Cardiac fibroblast (primary cell): ENCODE measurements at regions not wholly inside any gene's neighbourhood (a gene's known extent, or its start where the extent isn't known, plus 50 kb on each side); places are given as distances from the start of the nearest gene placed in this dataset.
A peak's percentile ranks its signal among the peaks of the same experiment; 100 is the strongest.
"Not testable (repeated sequence)": the region's sequence is repeated elsewhere in the genome, so short reads cannot be mapped to it uniquely, and the experiment has no call there.

ENCODE experiments used
- DNase-seq, 2 donors: peaks; one replicate each; pipeline versions ENCODE4 v3.0.0 to v3.0.0-alpha.2; 2010; ENCODE audit warnings: low read depth in 2 of 2
- H3K4me3 ChIP-seq, 2 donors: replicated peaks in 1 of 2; 1 replicate in 1 of 2; 2 replicates in 1 of 2; pipeline ENCODE4 v1.5.1; 2011; ENCODE audit warnings: low read depth in 2 of 2, low read length in 2 of 2, mild to moderate bottlenecking in 2 of 2, moderate library complexity in 1 of 2
- CTCF ChIP-seq: IDR thresholded peaks from one replicate; pipeline ENCODE4 v1.5.1; 2011; ENCODE audit warnings: low read depth, mild to moderate bottlenecking, low read length, inconsistent platforms

- H3K4me3 ChIP-seq, result no peak overlapping the region
- DNase-seq, result no peak
- no peak for TF ChIP-seq CTCF
Measured at GRCh38 chr5:54870271-54870670, 115.1 kb downstream of the ESM1 start.

GRCh38 chr5:54869691-54870090 lies 115.7 kb downstream of the ESM1 start:
- TF ChIP-seq CTCF, result no peak

DNA sequence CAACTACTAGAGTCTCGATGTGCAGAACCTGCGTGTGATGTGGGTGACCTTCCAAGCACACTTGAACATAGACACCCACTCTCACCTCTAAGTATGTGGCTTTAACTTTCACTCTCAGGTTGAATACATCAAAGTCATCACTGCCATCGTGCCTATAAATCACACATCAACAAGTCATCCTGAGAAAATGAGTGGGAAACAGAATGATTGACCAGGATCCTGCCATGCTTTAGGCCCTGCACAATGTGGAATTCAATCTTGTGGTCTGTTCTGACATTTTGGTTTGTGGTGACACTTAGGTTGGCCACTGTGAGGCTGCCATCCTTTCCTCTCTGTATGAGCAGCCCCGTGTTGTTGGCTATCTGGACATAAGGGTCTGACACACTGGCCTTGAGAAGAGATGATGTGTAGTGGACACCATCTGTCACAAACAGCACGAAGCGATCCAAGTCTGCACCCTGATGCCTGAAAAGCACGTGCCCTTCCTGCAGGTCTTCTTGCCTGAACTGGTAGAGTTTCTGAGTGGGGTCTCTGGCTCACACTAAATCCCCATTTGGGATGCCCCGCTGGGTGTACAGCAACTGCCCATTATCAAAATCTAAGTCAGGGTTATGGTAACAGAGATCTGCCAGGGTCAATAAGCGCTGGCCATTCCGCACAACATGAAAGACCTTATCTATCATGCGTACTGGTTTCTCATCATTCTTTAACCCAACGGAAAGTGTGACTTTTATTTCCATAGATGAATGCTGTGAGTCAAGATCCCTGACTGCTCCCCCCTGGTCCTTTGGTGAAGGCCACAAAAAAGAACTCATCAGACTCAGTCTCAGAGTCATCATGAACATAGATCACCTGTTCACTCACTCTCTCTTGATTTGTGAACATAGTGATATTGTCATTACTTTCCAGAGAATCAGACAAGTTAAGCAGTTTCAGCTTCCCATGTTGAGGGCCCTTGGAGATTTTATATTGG lies 116.6 kb downstream of the ESM1 start:
- no peak overlapping the region for H3K4me3 ChIP-seq
- TF ChIP-seq CTCF, result no peak
- no peak for DNase-seq

More at GRCh38 chr5:54869691-54870090, 115.7 kb downstream of the ESM1 start:
- no peak overlapping the region for H3K4me3 ChIP-seq
- DNase-seq, result no peak

- H3K4me3 ChIP-seq, result no peak overlapping the region
- peak; percentile 80 to 82 for DNase-seq
- peak; percentile 51 for TF ChIP-seq CTCF
Measured at GRCh38 chr5:54867310-54867944, 118.0 kb downstream of the ESM1 start.

- not testable (repeated sequence) for DNase-seq, H3K4me3 ChIP-seq
Measured at GRCh38 chr5:54864911-54865515, 120.4 kb downstream of the ESM1 start.

- DNase-seq, result no peak
- TF ChIP-seq CTCF, result no peak
Measured at GRCh38 chr5:54862036-54862435, 123.4 kb downstream of the ESM1 start.

More at GRCh38 chr5:54862036-54862435, 123.4 kb downstream of the ESM1 start:
- no peak overlapping the region for H3K4me3 ChIP-seq
